Left lung (tissue), 4 donors: ENCODE measurements at regions not wholly inside any gene's neighbourhood (a gene's known extent, or its start where the extent isn't known, plus 50 kb on each side); places are given as distances from the start of the nearest gene placed in this dataset.
"Not testable (repeated sequence)": the region's sequence is repeated elsewhere in the genome, so short reads cannot be mapped to it uniquely, and the experiment has no call there.

Source experiments
- ATAC-seq: fragments of 200-7000 bp; cut with Tn5 transposase; one replicate; pipeline ENCODE4 v1.9.1; 2020; ENCODE audit warnings: moderate library complexity
- DNase-seq, 4 donors: peaks; one replicate each; pipeline ENCODE4 v3.0.0-alpha.2; 2013 to 2020
- H3K27ac ChIP-seq, 2 donors: fragments of 200-600 bp; sonication (generic) in 1 of 2; one replicate each; pipeline versions ENCODE4 v1.5.0 to v1.8.0; 2020 to 2021
- H3K27me3 ChIP-seq, 2 donors: fragments of 200-600 bp; sonication (generic) in 1 of 2; one replicate each; pipeline versions ENCODE4 v1.5.0 to v1.8.0; 2020 to 2021
- H3K36me3 ChIP-seq, 2 donors: fragments of 200-600 bp; sonication (generic) in 1 of 2; one replicate each; pipeline versions ENCODE4 v1.5.0 to v1.8.0; 2020 to 2021
- H3K4me1 ChIP-seq, 2 donors: fragments of 200-600 bp; one replicate each; pipeline ENCODE4 v1.8.0; 2021
- H3K4me3 ChIP-seq, 2 donors: fragments of 200-600 bp; sonication (generic) in 1 of 2; one replicate each; pipeline versions ENCODE4 v1.5.0 to v1.8.0; 2020 to 2021; ENCODE audit warnings: mild to moderate bottlenecking in 1 of 2
- H3K9me3 ChIP-seq, 2 donors: fragments of 200-600 bp; sonication (generic) in 1 of 2; one replicate each; pipeline versions ENCODE4 v1.5.0 to v1.8.0; 2020 to 2021
- CTCF ChIP-seq, 2 donors: fragments of 200-600 bp; sonication (generic) in 1 of 2; IDR thresholded peaks; one replicate each; pipeline versions ENCODE4 v1.5.0 to v1.8.0; 2021; ENCODE audit warnings: antibody characterized with exemption in 2 of 2
- intact Hi-C, 2 donors: fragments of 100-400 bp; cut with DNase I; formaldehyde crosslinking; loops; one replicate each; pipeline versions ENCODE4 v1.11.2 to v1.14.2; 2022
- donor health status: DM: no; HTN: yes; CAD: no.
- donor health status: DM: no; HTN: no; CAD: no.

- peak; percentile 83 to 98 (median 94) for DNase-seq
- Histone ChIP-seq H3K27me3 (no peaks in the 10 kb centered on the region), H3K4me1 (peaks cover 33 to 47% of the 10 kb centered on the region in 2 donors), H3K36me3 (no peaks in the 10 kb centered on the region), H3K27ac (peak overlapping the region; percentile 89 to 96), H3K4me3 (peak overlapping the region; percentile 56 to 59), H3K9me3 (no peaks in the 10 kb centered on the region)
- no peak for TF ChIP-seq CTCF (IDR thresholded peaks at IDR 0.05)
- peak; percentile 88 for ATAC-seq
- intact Hi-C loops: no loop called here
Measured at GRCh38 chr9:104991144-104991953, 63.4 kb upstream of the ABCA1 start.

GRCh38 chr9:104992659-104993058 is 64.7 kb upstream of the ABCA1 start:
- intact Hi-C loops: no loop called here
- H3K4me1 ChIP-seq: peaks cover 33 to 47% of the 10 kb centered on the region in 2 donors
- no peaks in the 10 kb centered on the region for H3K9me3 ChIP-seq
- H3K27ac ChIP-seq: peak overlapping the region; percentile 89 to 96
- H3K4me3 ChIP-seq: no peak overlapping the region
- H3K36me3 ChIP-seq: no peaks in the 10 kb centered on the region
- DNase-seq (peak in 2 of 4 donors; percentile 28 to 60), ATAC-seq (peak; percentile 42)
- no peak for TF ChIP-seq CTCF (IDR thresholded peaks at IDR 0.05)
- H3K27me3 ChIP-seq: no peaks in the 10 kb centered on the region

- H3K9me3 ChIP-seq: no peaks in the 10 kb centered on the region
- H3K27me3 ChIP-seq: no peaks in the 10 kb centered on the region
- H3K4me1 ChIP-seq: peaks cover 33 to 47% of the 10 kb centered on the region in 2 donors
- H3K36me3 ChIP-seq: no peaks in the 10 kb centered on the region
- no peak for TF ChIP-seq CTCF (IDR thresholded peaks at IDR 0.05)
- no peak overlapping the region for H3K4me3 ChIP-seq
- DNase-seq (peak in 3 of 4 donors; percentile 58 to 84 (median 83)), ATAC-seq (peak; percentile 50)
- H3K27ac ChIP-seq: peak overlapping the region; percentile 89 to 96
- intact Hi-C loops: no loop called here
Measured at GRCh38 chr9:104993291-104993963, 65.5 kb upstream of the ABCA1 start.

- no peak for TF ChIP-seq CTCF (IDR thresholded peaks at IDR 0.05)
- intact Hi-C loops: no loop called here
- H3K27ac ChIP-seq: no peak overlapping the region
Measured at GRCh38 chr9:104997536-104997935, 69.6 kb upstream of the ABCA1 start.

GRCh38 chr9:104999136-104999535 is 71.2 kb upstream of the ABCA1 start:
- Histone ChIP-seq H3K4me1 (peaks cover 2 to 15% of the 10 kb centered on the region in 2 donors), H3K36me3 (no peaks in the 10 kb centered on the region), H3K27me3 (no peaks in the 10 kb centered on the region), H3K9me3 (no peaks in the 10 kb centered on the region), H3K27ac (no peak overlapping the region), H3K4me3 (no peak overlapping the region)
- DNase-seq (no peak), ATAC-seq (no peak)
- intact Hi-C loops: no loop called here
- TF ChIP-seq CTCF (IDR thresholded peaks at IDR 0.05): no peak

More at GRCh38 chr9:104997536-104997935, 69.6 kb upstream of the ABCA1 start:
- ATAC-seq (no peak), DNase-seq (no peak)
- H3K4me1 ChIP-seq: peaks cover 16 to 17% of the 10 kb centered on the region in 2 donors
- no peak overlapping the region for H3K4me3 ChIP-seq
- H3K36me3 ChIP-seq: no peaks in the 10 kb centered on the region
- no peaks in the 10 kb centered on the region for H3K9me3 ChIP-seq
- H3K27me3 ChIP-seq: no peaks in the 10 kb centered on the region

- H3K4me3 ChIP-seq, intact Hi-C loops, H3K9me3 ChIP-seq, H3K27ac ChIP-seq, ATAC-seq, DNase-seq, H3K27me3 ChIP-seq, H3K36me3 ChIP-seq: not testable (repeated sequence)
- peaks cover 0 to 24% of the 10 kb centered on the region in 2 donors for H3K4me1 ChIP-seq
Measured at GRCh38 chr9:105000529-105000928, 72.6 kb upstream of the ABCA1 start.
